ENCODE measurements at regions not wholly inside any gene's neighbourhood (a gene's known extent, or its start where the extent isn't known, plus 50 kb on each side); places are given as distances from the start of the nearest gene placed in this dataset.
"Not testable (repeated sequence)": the region's sequence is repeated elsewhere in the genome, so short reads cannot be mapped to it uniquely, and the experiment has no call there.

- intact Hi-C loops (cut with micrococcal nuclease), result not testable (repeated sequence)
Measured at GRCh38 chr2:37758141-37758601, 86.7 kb upstream of the CDC42EP3 start.

- intact Hi-C loops (cut with micrococcal nuclease), result not testable (repeated sequence)
Measured at GRCh38 chr2:37759989-37760388, 88.5 kb upstream of the CDC42EP3 start.

GRCh38 chr2:37760471-37760870 is 89.0 kb upstream of the CDC42EP3 start:
- intact Hi-C loops (cut with micrococcal nuclease), result no loop called here

GRCh38 chr2:37762281-37762680 is 90.8 kb upstream of the CDC42EP3 start:
- intact Hi-C loops (cut with micrococcal nuclease), result not testable (repeated sequence)

GRCh38 chr2:37764739-37765138 is 93.3 kb upstream of the CDC42EP3 start:
- intact Hi-C loops (cut with micrococcal nuclease), result no loop called here

- intact Hi-C loops (cut with micrococcal nuclease), result no loop called here
Measured at GRCh38 chr2:37766106-37766505, 94.7 kb upstream of the CDC42EP3 start.

- intact Hi-C loops (cut with micrococcal nuclease), result no loop called here
Measured at GRCh38 chr2:37767046-37767445, 95.6 kb upstream of the CDC42EP3 start.

- intact Hi-C loops (cut with micrococcal nuclease), result no loop called here
Measured at GRCh38 chr2:37767959-37768925, 96.8 kb upstream of the CDC42EP3 start.

GRCh38 chr2:37769551-37769950 is 98.1 kb upstream of the CDC42EP3 start:
- intact Hi-C loops (cut with micrococcal nuclease), result no loop called here

GRCh38 chr2:37770797-37771196 is 99.4 kb upstream of the CDC42EP3 start:
- intact Hi-C loops (cut with micrococcal nuclease), result no loop called here

- intact Hi-C loops (cut with micrococcal nuclease), result no loop called here
Measured at GRCh38 chr2:37771600-37772088, 100.2 kb upstream of the CDC42EP3 start.

GRCh38 chr2:37773371-37774130 is 102.1 kb upstream of the CDC42EP3 start:
- intact Hi-C loops (cut with micrococcal nuclease), result no loop called here

GRCh38 chr2:37774171-37774944 is 102.9 kb upstream of the CDC42EP3 start:
- intact Hi-C loops (cut with micrococcal nuclease), result not testable (repeated sequence)

GRCh38 chr2:37774976-37775907 is 103.8 kb upstream of the CDC42EP3 start:
- intact Hi-C loops (cut with micrococcal nuclease), result no loop called here

GRCh38 chr2:37775908-37776250 is 104.4 kb upstream of the CDC42EP3 start:
- intact Hi-C loops (cut with micrococcal nuclease), result no loop called here

GRCh38 chr2:37776487-37776886 is 105.0 kb upstream of the CDC42EP3 start:
- intact Hi-C loops (cut with micrococcal nuclease), result no loop called here

- intact Hi-C loops (cut with micrococcal nuclease), result no loop called here
Measured at GRCh38 chr2:37779139-37779538, 107.7 kb upstream of the CDC42EP3 start.

GRCh38 chr2:37779611-37780386 is 108.4 kb upstream of the CDC42EP3 start:
- intact Hi-C loops (cut with micrococcal nuclease), result no loop called here

GRCh38 chr2:37780387-37780676 is 108.9 kb upstream of the CDC42EP3 start:
- intact Hi-C loops (cut with micrococcal nuclease), result no loop called here

- intact Hi-C loops (cut with micrococcal nuclease), result no loop called here
Measured at GRCh38 chr2:37781028-37781427, 109.6 kb upstream of the CDC42EP3 start.
